COLO829 (cell line): ENCODE measurements at regions not wholly inside any gene's neighbourhood (a gene's known extent, or its start where the extent isn't known, plus 50 kb on each side); places are given as distances from the start of the nearest gene placed in this dataset.

Source experiments
- DNase-seq: peaks from one replicate; pipeline ENCODE4 v3.0.0; 2012; ENCODE audit warnings: low spot score

GRCh38 chr4:4599481-4600275 lies 57.8 kb upstream of the STX18 start:
- DNase-seq = no peak

- no peak for DNase-seq
These were observed 57.1 kb upstream of the STX18 start for GRCh38 chr4:4598851-4599411.

- DNase-seq = no peak
These were observed 54.9 kb upstream of the STX18 start for GRCh38 chr4:4596720-4597119.

- DNase-seq = no peak
These were observed 53.4 kb upstream of the STX18 start for GRCh38 chr4:4595252-4595651.

DNA sequence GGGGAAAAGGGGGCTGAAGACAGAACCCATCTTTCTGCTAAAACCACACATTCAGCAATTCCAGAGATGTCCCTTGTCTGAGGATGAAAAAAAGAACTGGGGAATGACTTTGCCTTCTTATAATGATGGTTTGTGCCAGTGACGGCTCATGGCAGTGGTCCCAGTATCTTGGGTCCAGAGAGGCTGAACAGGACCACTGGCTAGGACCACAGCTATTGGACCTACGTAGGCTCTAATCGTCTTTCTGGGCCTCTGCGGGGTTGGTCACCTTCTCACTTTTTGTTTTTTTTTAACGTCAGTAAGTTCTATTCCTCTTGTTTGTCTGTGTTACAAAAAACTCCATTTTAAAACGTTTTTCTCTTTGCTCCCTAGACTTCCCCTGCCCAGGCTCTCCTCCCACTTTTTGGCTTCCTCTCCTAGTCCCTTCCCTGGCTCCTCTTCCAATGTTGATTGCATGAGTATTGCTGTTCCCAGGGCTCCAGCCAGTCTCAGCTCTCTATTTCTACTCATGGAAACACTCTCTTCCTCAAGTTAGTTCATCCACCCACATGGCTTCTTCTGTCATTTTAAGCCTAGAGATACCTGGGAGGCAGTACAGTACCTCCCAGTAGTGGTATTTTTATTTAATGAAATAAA lies 52.6 kb upstream of the STX18 start:
- DNase-seq = no peak

GRCh38 chr4:4593596-4594284 lies 51.9 kb upstream of the STX18 start:
- no peak for DNase-seq

GRCh38 chr4:4592414-4592813 lies 50.6 kb upstream of the STX18 start:
- DNase-seq = no peak
